ENCODE measurements at regions not wholly inside any gene's neighbourhood (a gene's known extent, or its start where the extent isn't known, plus 50 kb on each side); places are given as distances from the start of the nearest gene placed in this dataset.

DNA sequence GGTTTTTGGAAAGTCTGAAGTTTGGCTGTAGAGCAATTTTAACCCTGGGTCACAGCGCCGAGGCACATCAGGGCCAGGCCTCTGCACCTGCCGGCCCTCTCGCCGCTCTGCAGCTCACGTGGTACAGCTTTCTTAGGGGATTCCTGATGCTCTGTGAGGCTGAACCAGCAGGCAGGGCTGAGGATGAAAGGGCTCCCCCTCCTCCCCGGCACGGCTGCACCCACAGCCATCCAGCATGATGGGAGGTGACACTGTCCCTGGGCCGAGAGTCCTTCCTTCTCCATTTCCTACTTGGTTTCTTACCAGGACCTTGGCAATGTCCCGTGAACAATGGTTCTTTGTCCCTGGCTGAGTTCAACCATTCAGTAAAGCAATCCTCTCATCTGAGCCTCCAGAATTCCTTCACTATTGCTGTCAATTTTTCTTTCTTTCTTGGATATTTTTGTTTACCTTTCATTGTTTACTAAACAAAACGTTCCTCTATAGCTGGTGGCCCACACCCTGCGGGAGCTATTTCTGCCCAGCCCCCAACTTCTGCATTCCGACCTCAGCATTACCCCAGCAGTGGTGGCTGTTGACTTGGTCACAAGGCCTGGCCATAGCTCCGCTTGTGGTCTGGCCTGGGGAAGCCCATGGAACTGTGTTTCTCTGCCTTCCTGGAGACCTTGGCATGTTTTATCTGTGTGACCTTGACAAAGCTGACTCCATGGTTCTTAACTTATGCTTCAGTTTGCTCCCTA, 172.8 kb upstream of the B3GAT1 start:
- no peak overlapping the region for H3K4me3 ChIP-seq (ENCODE audit: low read depth, low read length, poor library complexity, severe bottlenecking)
- no peaks in the 10 kb centered on the region for H4K20me1 ChIP-seq (ENCODE audit: insufficient read depth, low read length)
- no peaks in the 10 kb centered on the region for H3K9me3 ChIP-seq (ENCODE audit: low read length)
- no peaks in the 10 kb centered on the region for H3K9me2 ChIP-seq (ENCODE audit: low read depth, low read length)
- H2AFZ ChIP-seq (ENCODE audit: low read length) = no peak overlapping the region
- H3K9ac ChIP-seq (ENCODE audit: low read length) = no peak overlapping the region
- TF ChIP-seq, protein P1, sequence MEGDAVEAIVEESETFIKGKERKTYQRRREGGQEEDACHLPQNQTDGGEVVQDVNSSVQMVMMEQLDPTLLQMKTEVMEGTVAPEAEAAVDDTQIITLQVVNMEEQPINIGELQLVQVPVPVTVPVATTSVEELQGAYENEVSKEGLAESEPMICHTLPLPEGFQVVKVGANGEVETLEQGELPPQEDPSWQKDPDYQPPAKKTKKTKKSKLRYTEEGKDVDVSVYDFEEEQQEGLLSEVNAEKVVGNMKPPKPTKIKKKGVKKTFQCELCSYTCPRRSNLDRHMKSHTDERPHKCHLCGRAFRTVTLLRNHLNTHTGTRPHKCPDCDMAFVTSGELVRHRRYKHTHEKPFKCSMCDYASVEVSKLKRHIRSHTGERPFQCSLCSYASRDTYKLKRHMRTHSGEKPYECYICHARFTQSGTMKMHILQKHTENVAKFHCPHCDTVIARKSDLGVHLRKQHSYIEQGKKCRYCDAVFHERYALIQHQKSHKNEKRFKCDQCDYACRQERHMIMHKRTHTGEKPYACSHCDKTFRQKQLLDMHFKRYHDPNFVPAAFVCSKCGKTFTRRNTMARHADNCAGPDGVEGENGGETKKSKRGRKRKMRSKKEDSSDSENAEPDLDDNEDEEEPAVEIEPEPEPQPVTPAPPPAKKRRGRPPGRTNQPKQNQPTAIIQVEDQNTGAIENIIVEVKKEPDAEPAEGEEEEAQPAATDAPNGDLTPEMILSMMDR (IDR thresholded peaks at IDR 0.05; ENCODE audit: low read length) = no peak
- no peaks in the 10 kb centered on the region for H3K79me2 ChIP-seq (ENCODE audit: insufficient read depth, low read length)
- H3K4me1 ChIP-seq (ENCODE audit: insufficient read depth, low read length, severe bottlenecking) = no peaks in the 10 kb centered on the region
- H3K36me3 ChIP-seq (ENCODE audit: insufficient read depth, low read length) = no peaks in the 10 kb centered on the region
- no peaks in the 10 kb centered on the region for H3F3A ChIP-seq (ENCODE audit: insufficient read depth, low read length)
- H3K4me2 ChIP-seq (ENCODE audit: low read length) = no peak overlapping the region
- H3K27me3 ChIP-seq (ENCODE audit: insufficient read depth, low read length) = no peaks in the 10 kb centered on the region
- no peak overlapping the region for H3K27ac ChIP-seq (ENCODE audit: low read depth, low read length, poor library complexity, severe bottlenecking)

DNA sequence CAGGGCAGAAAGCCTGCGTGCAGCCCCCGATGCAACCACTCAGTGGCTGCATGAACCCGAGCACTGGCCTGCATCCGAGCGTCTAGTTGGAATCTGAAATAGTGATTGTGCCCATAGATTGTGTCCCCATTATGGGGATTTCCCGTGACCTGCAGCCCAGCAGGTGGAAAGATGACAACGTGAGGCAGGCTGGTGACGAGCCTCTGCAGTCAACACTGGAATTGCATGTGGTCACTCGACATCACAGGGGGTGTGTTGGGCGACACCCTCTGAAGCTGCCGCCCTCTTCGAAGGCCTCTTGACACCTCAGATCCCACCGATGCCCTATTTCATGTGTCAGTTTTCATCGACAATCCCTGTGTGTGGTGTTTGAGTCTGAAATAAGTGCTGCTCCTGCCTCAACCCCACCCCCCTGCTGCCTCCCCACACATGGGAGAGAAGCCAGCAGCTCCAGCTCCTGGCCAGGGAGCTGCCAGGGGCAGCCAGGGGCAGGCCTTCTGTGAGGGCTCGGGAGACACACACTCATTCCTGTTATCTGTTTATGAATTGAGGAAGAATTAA, 172.0 kb upstream of the B3GAT1 start:
- H3K4me1 ChIP-seq (ENCODE audit: insufficient read depth, low read length, severe bottlenecking) = no peaks in the 10 kb centered on the region
- no peak overlapping the region for H3K4me3 ChIP-seq (ENCODE audit: low read depth, low read length, poor library complexity, severe bottlenecking)
- no peaks in the 10 kb centered on the region for H3K9me3 ChIP-seq (ENCODE audit: low read length)
- no peaks in the 10 kb centered on the region for H3K36me3 ChIP-seq (ENCODE audit: insufficient read depth, low read length)
- H3K9ac ChIP-seq (ENCODE audit: low read length) = no peak overlapping the region
- TF ChIP-seq EZH2 (IDR thresholded peaks at IDR 0.05; ENCODE audit: borderline replicate concordance, low read length) = no peak
- TF ChIP-seq, protein P1 (IDR thresholded peaks at IDR 0.05; ENCODE audit: low read length) = no peak
- no peaks in the 10 kb centered on the region for H3K9me2 ChIP-seq (ENCODE audit: low read depth, low read length)
- no peaks in the 10 kb centered on the region for H3K79me2 ChIP-seq (ENCODE audit: insufficient read depth, low read length)
- no peaks in the 10 kb centered on the region for H3F3A ChIP-seq (ENCODE audit: insufficient read depth, low read length)
- no peak overlapping the region for H3K4me2 ChIP-seq (ENCODE audit: low read length)
- H2AFZ ChIP-seq (ENCODE audit: low read length) = no peak overlapping the region
- no peak overlapping the region for H3K27ac ChIP-seq (ENCODE audit: low read depth, low read length, poor library complexity, severe bottlenecking)
- no peaks in the 10 kb centered on the region for H3K27me3 ChIP-seq (ENCODE audit: insufficient read depth, low read length)
- no peaks in the 10 kb centered on the region for H4K20me1 ChIP-seq (ENCODE audit: insufficient read depth, low read length)

DNA sequence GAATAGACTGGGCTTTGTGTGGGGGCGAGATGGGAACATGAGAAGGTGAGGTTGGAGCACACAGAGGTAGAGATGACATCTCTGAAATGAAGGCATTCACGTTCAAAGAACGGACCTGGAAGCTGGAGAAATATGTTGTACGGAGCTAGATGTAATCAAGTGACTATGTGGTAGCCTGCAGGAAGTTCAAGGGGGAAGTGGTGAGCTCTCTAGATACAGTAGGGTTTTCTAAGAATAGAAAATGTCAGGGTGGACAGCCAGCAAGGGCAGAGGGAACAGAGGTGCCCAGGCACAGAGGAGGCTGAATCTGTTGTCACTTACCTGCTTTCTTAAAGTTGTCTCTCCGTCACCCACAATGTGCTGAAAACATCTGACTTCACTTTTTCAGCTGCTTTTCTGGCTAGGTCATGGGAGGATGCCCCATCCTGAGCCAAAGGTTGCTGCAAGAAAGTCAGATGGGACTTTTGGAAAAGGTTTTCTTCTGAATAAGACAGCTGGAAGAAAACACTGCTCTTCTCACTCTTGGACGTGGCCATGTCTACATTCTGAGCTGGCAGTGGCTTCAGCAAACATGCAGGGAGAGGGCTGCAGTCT, 171.5 kb upstream of the B3GAT1 start:
- Histone ChIP-seq H3K27me3 (ENCODE audit: insufficient read depth, low read length) (no peaks in the 10 kb centered on the region), H3K27ac (ENCODE audit: low read depth, low read length, poor library complexity, severe bottlenecking) (no peak overlapping the region), H3K4me3 (ENCODE audit: low read depth, low read length, poor library complexity, severe bottlenecking) (no peak overlapping the region), H3K9me2 (ENCODE audit: low read depth, low read length) (no peaks in the 10 kb centered on the region), H2AFZ (ENCODE audit: low read length) (no peak overlapping the region), H3K4me2 (ENCODE audit: low read length) (no peak overlapping the region), H3F3A (ENCODE audit: insufficient read depth, low read length) (no peaks in the 10 kb centered on the region), H3K9me3 (ENCODE audit: low read length) (no peaks in the 10 kb centered on the region), H3K79me2 (ENCODE audit: insufficient read depth, low read length) (no peaks in the 10 kb centered on the region), H3K9ac (ENCODE audit: low read length) (no peak overlapping the region), H3K36me3 (ENCODE audit: insufficient read depth, low read length) (no peaks in the 10 kb centered on the region), H3K4me1 (ENCODE audit: insufficient read depth, low read length, severe bottlenecking) (no peaks in the 10 kb centered on the region), H4K20me1 (ENCODE audit: insufficient read depth, low read length) (no peaks in the 10 kb centered on the region)
- TF ChIP-seq EZH2 (IDR thresholded peaks at IDR 0.05; ENCODE audit: borderline replicate concordance, low read length) = no peak
- TF ChIP-seq, protein P1 (IDR thresholded peaks at IDR 0.05; ENCODE audit: low read length) = no peak

Data from OCI-LY1 (cell line).